SK-N-MC (cell line): ENCODE measurements at regions not wholly inside any gene's neighbourhood (a gene's known extent, or its start where the extent isn't known, plus 50 kb on each side); places are given as distances from the start of the nearest gene placed in this dataset.
A peak's percentile ranks its signal among the peaks of the same experiment; 100 is the strongest.

Experiments used
- DNase-seq: peaks from one replicate; pipeline ENCODE4 v3.0.0-alpha.2; 2011; ENCODE audit warnings: low read depth, low spot score
- H3K27ac ChIP-seq: fragments of 200-600 bp; sonication (generic); 2 replicates; pipeline ENCODE4 v1.5.1; 2016; ENCODE audit warnings: mixed run types
- H3K36me3 ChIP-seq: fragments of 200-600 bp; sonication (generic); 2 replicates; pipeline ENCODE4 v1.6.1; 2017; ENCODE audit warnings: antibody characterized with exemption, low read length, mixed read lengths; ENCODE audit not compliant: insufficient read depth
- H3K4me3 ChIP-seq: fragments of 200-600 bp; sonication (generic); 2 replicates; pipeline ENCODE4 v1.5.1; 2016
- H3K9ac ChIP-seq: fragments of 200-600 bp; sonication (generic); 2 replicates; pipeline ENCODE4 v1.8.0; 2017; ENCODE audit warnings: mixed run types, mixed read lengths; ENCODE audit not compliant: insufficient read length
- H3K9me3 ChIP-seq: fragments of 200-600 bp; sonication (generic); 2 replicates; pipeline ENCODE4 v1.6.1; 2017; ENCODE audit warnings: low read depth, mild to moderate bottlenecking, antibody characterized with exemption, low read length, moderate library complexity, mixed read lengths
- EZH2 ChIP-seq: fragments of 200-600 bp; sonication (generic); IDR thresholded peaks from one replicate; pipeline ENCODE4 v1.6.1; 2017; ENCODE audit warnings: antibody characterized with exemption
- FOXP2 ChIP-seq: optimal IDR thresholded peaks from 2 replicates; pipeline ENCODE3; 2011; ENCODE audit warnings: mild to moderate bottlenecking, moderate library complexity; ENCODE audit not compliant: insufficient read depth; ENCODE audit errors: extremely low read length, control extremely low read depth
- POLR2AphosphoS5 ChIP-seq: IDR thresholded peaks from 2 replicates; pipeline ENCODE4 v1.6.1; 2012; ENCODE audit warnings: mild to moderate bottlenecking, low read depth, low read length, borderline replicate concordance

DNA sequence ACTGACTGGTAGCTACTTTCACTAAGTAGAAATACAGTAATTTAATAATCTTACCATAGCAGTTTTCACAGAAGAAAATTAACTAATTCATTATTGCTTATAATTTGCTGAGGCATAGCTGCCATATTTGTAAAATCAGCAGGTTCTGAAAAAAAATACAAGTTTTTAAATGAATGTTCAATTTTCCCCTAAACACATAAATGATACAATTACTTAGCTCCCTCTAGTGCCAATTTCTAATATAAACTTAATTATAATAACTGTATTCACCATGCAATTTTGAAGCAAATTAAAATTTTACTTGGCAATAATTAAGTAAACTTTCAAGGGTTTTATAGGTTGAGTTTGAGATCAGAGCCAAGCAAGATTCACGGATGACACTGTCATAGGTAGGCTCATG lies 1321.6 kb upstream of the ACVR2A start:
- no peaks in the 10 kb centered on the region for H3K9me3 ChIP-seq
- no peak for DNase-seq
- no peaks in the 10 kb centered on the region for H3K36me3 ChIP-seq
- H3K27ac ChIP-seq = peak overlapping the region; percentile 52; the same call in 1 of the 2 replicates
- H3K9ac ChIP-seq = peak overlapping the region; percentile 55
- no peak overlapping the region for H3K4me3 ChIP-seq
- TF ChIP-seq FOXP2 (no peak), EZH2 (no peak), POLR2AphosphoS5 (no peak)

DNA sequence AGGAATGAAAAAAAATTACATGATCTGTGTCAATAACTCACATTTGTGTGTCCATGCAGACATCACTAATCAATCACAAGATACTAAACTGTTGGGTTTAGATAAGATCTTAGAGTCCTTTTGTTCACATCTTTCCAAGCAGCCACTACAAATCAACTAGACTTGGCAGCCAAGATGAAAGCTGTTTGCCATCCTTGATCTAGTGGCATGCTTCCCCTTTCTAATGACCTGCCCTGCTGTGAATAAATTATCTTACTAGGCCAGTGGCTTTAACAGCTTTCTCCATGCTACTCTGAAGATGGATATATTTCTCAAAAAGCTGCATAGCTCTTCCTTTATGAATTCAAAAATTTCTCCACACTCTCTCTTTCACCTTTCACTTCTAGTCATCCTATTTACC lies 1338.0 kb upstream of the ACVR2A start:
- Histone ChIP-seq H3K4me3 (no peak overlapping the region), H3K9ac (no peak overlapping the region), H3K36me3 (no peaks in the 10 kb centered on the region), H3K27ac (no peak overlapping the region), H3K9me3 (no peaks in the 10 kb centered on the region)
- no peak for DNase-seq
- TF ChIP-seq POLR2AphosphoS5 = no peak

DNA sequence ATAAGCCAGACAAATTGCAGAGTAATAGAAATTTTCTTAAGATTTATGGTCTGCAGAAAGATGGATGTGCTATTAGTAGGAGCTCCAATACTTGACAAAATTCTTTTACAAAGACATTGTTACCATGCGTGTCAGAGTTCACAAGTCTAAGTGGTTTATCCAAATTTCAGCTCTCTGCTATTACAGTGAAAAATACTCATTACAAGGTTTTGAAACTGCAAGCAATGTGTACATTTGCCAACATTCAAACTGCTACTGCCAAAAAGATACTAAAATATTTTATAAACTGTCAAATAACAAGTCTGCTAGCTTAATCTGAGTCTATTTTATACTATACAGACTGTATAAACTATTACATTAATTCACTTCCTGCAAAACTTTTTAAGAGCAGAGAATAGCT lies 1341.5 kb upstream of the ACVR2A start:
- H3K9me3 ChIP-seq = no peaks in the 10 kb centered on the region
- H3K9ac ChIP-seq = no peak overlapping the region
- no peaks in the 10 kb centered on the region for H3K36me3 ChIP-seq
- no peak for TF ChIP-seq EZH2
- TF ChIP-seq FOXP2 = no peak
- TF ChIP-seq POLR2AphosphoS5 = no peak
- no peak overlapping the region for H3K27ac ChIP-seq
- H3K4me3 ChIP-seq = no peak overlapping the region
- DNase-seq = no peak

DNA sequence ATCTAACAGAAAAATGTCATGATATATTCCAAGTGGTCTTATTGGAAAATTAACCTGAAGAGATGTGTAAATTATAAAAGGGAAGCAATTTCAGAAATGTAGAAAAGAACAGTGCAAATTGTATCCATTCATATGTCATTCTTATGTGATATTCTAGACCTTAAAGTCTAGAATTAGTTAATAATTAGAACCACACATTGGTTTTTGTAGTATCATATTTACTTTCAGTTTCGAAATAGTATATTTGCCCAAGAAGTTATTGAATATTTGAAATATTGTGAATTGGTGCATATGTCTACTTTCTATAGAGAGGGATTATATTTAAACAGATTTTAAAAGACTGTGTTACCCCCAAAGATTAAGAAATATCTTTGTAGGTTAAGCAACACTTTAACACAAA lies 1348.6 kb upstream of the ACVR2A start:
- Histone ChIP-seq H3K4me3 (no peak overlapping the region), H3K27ac (no peak overlapping the region), H3K9ac (no peak overlapping the region), H3K36me3 (no peaks in the 10 kb centered on the region), H3K9me3 (no peaks in the 10 kb centered on the region; the same call in 1 of the 2 replicates)
- no peak for TF ChIP-seq POLR2AphosphoS5
- no peak for TF ChIP-seq FOXP2
- TF ChIP-seq EZH2 = no peak
- no peak for DNase-seq

DNA sequence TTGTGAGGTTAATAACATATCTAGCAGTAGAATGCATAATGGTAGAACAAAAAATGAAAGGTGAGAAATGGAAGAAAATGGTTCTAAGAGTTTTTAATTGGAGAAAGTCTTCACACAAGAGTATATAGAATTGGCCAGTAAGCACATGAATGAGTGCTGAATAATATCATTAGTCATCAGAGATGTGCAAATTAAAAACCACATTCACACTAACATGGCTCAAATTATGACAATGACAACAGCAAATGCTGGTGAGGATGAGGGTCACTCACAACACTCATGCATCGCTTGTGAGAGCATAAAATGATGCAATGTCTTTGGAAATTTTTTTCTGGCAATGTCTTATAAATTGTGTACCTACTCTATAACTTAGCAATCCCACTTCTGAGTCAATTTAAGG lies 1355.4 kb upstream of the ACVR2A start:
- Histone ChIP-seq H3K36me3 (no peaks in the 10 kb centered on the region), H3K27ac (no peak overlapping the region), H3K4me3 (no peak overlapping the region), H3K9ac (no peak overlapping the region), H3K9me3 (no peaks in the 10 kb centered on the region; the same call in 1 of the 2 replicates)
- TF ChIP-seq EZH2 (no peak), POLR2AphosphoS5 (no peak), FOXP2 (no peak)
- DNase-seq = no peak

DNA sequence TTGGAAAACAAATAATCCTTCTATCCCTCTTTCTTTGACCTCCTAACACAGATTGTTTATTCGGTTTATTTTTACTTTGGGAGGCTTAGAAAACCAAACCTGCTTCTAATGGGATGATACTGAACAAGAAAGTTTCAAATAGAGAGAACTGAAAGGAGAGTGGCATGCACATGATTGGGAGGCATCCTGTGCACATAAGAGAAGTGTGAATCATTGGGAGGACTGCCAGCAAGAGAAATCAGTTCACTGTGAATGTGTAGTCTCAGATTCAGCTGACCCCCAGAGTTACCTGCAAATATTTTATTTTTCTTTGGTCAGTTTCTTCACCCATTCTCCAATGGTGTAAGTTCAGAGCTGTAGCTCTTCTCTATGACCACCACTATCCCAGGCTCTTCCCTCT lies 1363.2 kb upstream of the ACVR2A start:
- TF ChIP-seq POLR2AphosphoS5 (no peak), FOXP2 (no peak), EZH2 (no peak)
- Histone ChIP-seq H3K4me3 (no peak overlapping the region), H3K36me3 (no peaks in the 10 kb centered on the region), H3K27ac (no peak overlapping the region), H3K9me3 (no peaks in the 10 kb centered on the region), H3K9ac (no peak overlapping the region)
- DNase-seq = no peak

DNA sequence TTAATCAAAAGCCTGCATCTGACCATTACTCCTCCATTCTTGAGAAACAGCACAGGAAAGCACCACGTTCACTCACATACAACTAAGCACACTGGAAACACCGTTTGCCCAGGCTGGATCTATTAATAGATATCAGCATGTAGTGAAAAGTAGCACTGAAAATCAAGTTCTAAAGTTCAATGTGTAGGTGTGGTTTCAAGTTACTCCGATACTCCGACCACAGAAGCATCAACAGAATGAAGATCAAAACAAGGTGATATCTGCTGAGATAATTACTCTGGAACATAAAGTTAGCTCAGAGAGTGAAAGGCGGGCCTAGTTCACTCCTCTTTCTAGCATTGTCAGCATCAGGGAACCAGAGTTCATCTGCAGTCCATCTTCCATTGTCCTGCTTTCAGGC lies 1367.4 kb upstream of the ACVR2A start:
- Histone ChIP-seq H3K27ac (no peak overlapping the region), H3K9me3 (no peaks in the 10 kb centered on the region)

DNA sequence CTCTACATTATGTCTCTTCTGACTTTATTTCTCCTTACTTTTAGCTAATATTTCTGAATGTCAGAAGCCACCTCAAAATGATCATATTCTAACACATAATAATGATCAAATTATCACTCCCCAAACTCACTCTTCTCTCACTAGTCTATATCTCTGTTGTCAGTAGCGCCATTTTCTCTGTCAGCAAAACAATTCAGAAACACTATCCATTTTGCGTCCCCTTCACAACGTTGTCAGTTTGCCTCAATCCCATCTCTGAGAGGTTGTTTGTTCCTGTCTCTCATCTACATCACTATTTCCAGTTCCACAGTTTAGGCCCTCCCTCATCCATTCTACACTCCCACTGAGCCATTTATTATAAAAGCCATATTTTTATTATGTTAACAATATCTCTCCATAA lies 1376.3 kb upstream of the ACVR2A start:
- TF ChIP-seq FOXP2 = no peak
- TF ChIP-seq POLR2AphosphoS5 = no peak
- no peak for TF ChIP-seq EZH2
- H3K36me3 ChIP-seq = no peaks in the 10 kb centered on the region
- no peak overlapping the region for H3K4me3 ChIP-seq
- DNase-seq = no peak
- H3K9me3 ChIP-seq = no peaks in the 10 kb centered on the region
- no peak overlapping the region for H3K27ac ChIP-seq
- H3K9ac ChIP-seq = no peak overlapping the region

More for the DNA sequence above, 1367.4 kb upstream of the ACVR2A start:
- Histone ChIP-seq H3K4me3 (no peak overlapping the region), H3K9ac (no peak overlapping the region), H3K36me3 (no peaks in the 10 kb centered on the region)
- no peak for TF ChIP-seq FOXP2
- DNase-seq = no peak

DNA sequence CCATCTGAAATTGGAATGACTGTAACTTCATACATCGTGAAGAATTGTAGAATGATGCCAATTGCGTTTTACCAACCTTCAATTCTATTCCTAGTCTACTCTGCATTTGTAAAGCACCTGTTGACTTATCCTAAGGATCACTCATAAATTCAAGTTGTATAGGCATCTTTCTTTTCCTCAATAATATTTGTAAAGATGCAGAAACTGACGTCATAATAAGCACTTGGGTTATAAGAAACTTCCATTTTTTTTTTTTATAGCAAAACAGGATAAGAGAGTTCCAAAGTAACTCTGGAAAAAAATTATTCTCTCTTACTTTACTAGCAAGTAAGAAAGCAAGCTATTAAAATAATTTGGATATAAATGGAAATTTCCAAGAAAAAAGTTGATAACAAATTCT lies 1377.4 kb upstream of the ACVR2A start:
- no peak for DNase-seq
- H3K27ac ChIP-seq = no peak overlapping the region
- TF ChIP-seq EZH2 (no peak), POLR2AphosphoS5 (no peak), FOXP2 (no peak)
- no peak overlapping the region for H3K9ac ChIP-seq
- H3K36me3 ChIP-seq = no peaks in the 10 kb centered on the region
- H3K4me3 ChIP-seq = no peak overlapping the region
- no peaks in the 10 kb centered on the region for H3K9me3 ChIP-seq

DNA sequence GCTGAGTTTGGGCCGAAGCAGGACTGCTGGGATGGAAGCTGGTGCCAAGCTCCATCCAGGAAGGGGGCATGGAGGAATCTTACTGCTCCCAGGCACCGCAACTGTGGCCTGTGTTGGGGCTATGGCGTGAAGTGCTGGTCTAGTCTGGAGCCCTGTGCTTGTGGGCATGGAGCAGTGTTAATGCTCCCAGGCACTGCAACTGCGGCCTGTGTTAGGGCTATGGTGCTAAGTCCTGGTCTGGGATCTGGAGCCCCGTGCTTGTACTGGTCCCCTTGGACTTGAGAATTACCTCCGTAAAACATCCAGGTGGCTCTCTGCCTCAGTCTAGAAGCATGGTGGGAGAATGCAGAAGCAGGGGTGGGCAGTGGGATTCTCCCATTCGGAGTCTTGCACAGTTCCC lies 1379.4 kb upstream of the ACVR2A start:
- no peak for DNase-seq
- H3K9ac ChIP-seq = no peak overlapping the region
- H3K36me3 ChIP-seq = no peaks in the 10 kb centered on the region
- H3K9me3 ChIP-seq = no peaks in the 10 kb centered on the region
- H3K4me3 ChIP-seq = no peak overlapping the region
- TF ChIP-seq POLR2AphosphoS5 (no peak), EZH2 (no peak), FOXP2 (no peak)
- H3K27ac ChIP-seq = no peak overlapping the region
